HFFc6 (cell line): ENCODE measurements at regions not wholly inside any gene's neighbourhood (a gene's known extent, or its start where the extent isn't known, plus 50 kb on each side); places are given as distances from the start of the nearest gene placed in this dataset.

Experiments used
- DNase-seq: peaks from one replicate; pipeline ENCODE4 v3.0.0-alpha.2; 2018
- H3K27ac Mint-ChIP-seq: 2 replicates; pipeline ENCODE4 v1.8.0; 2020; ENCODE audit warnings: mild to moderate bottlenecking, mixed read lengths
- H3K27me3 Mint-ChIP-seq: 2 replicates; pipeline ENCODE4 v1.8.0; 2021; ENCODE audit warnings: mild to moderate bottlenecking, moderate library complexity, mixed read lengths; ENCODE audit not compliant: insufficient read depth
- H3K36me3 Mint-ChIP-seq: 2 replicates; pipeline ENCODE4 v1.8.0; 2021; ENCODE audit warnings: low read depth, mixed read lengths
- H3K4me1 Mint-ChIP-seq: 2 replicates; pipeline ENCODE4 v1.8.0; 2020; ENCODE audit warnings: low read depth, mixed read lengths
- H3K4me3 Mint-ChIP-seq: 2 replicates; pipeline ENCODE4 v1.8.0; 2020; ENCODE audit warnings: mild to moderate bottlenecking, moderate library complexity, mixed read lengths
- H3K9me3 Mint-ChIP-seq: 2 replicates; pipeline ENCODE4 v1.8.0; 2020; ENCODE audit warnings: mild to moderate bottlenecking, mixed read lengths
- CTCF ChIP-seq: fragments of 200-600 bp; sonication (generic); IDR thresholded peaks from 2 replicates; pipeline ENCODE4 v1.5.0; 2021; ENCODE audit warnings: antibody characterized with exemption, mild to moderate bottlenecking

- no peak for TF ChIP-seq CTCF
- peak overlapping the region; percentile 14; the same call in 1 of the 2 replicates for H3K27ac Mint-ChIP-seq
- DNase-seq, result peak; percentile 59
Measured at GRCh38 chr2:151043484-151043883, 218.2 kb downstream of the RBM43 start.

GRCh38 chr2:151042964-151043363 is 218.7 kb downstream of the RBM43 start:
- Mint-ChIP-seq H3K4me3 (no peak overlapping the region), H3K27ac (no peak overlapping the region), H3K36me3 (no peaks in the 10 kb centered on the region), H3K4me1 (peaks cover 8% of the 10 kb centered on the region), H3K9me3 (no peaks in the 10 kb centered on the region), H3K27me3 (no peaks in the 10 kb centered on the region; the same call in none of the 2 replicates)
- no peak for DNase-seq
- no peak for TF ChIP-seq CTCF

More at GRCh38 chr2:151043484-151043883, 218.2 kb downstream of the RBM43 start:
- Mint-ChIP-seq H3K4me1 (peaks cover 8% of the 10 kb centered on the region), H3K9me3 (no peaks in the 10 kb centered on the region), H3K36me3 (no peaks in the 10 kb centered on the region), H3K4me3 (peak overlapping the region; percentile 63), H3K27me3 (no peaks in the 10 kb centered on the region; the same call in none of the 2 replicates)

- Mint-ChIP-seq H3K36me3 (no peaks in the 10 kb centered on the region), H3K4me1 (peaks cover 8% of the 10 kb centered on the region), H3K27me3 (peaks cover 1% of the 10 kb centered on the region), H3K9me3 (no peaks in the 10 kb centered on the region), H3K27ac (no peak overlapping the region), H3K4me3 (no peak overlapping the region)
- no peak for TF ChIP-seq CTCF
- DNase-seq, result no peak
Measured at GRCh38 chr2:151040039-151040438, 221.6 kb downstream of the RBM43 start.

GRCh38 chr2:151038516-151038915 is 223.1 kb downstream of the RBM43 start:
- H3K27me3 Mint-ChIP-seq, result peaks cover 1% of the 10 kb centered on the region
- peaks cover 7% of the 10 kb centered on the region for H3K4me1 Mint-ChIP-seq
- no peak for TF ChIP-seq CTCF
- DNase-seq, result no peak
- H3K27ac Mint-ChIP-seq, result no peak overlapping the region
- no peak overlapping the region for H3K4me3 Mint-ChIP-seq
- H3K36me3 Mint-ChIP-seq, result no peaks in the 10 kb centered on the region
- no peaks in the 10 kb centered on the region for H3K9me3 Mint-ChIP-seq

GRCh38 chr2:151037434-151037833 is 224.2 kb downstream of the RBM43 start:
- no peak for DNase-seq
- Mint-ChIP-seq H3K27ac (no peak overlapping the region), H3K36me3 (no peaks in the 10 kb centered on the region), H3K4me1 (peaks cover 14% of the 10 kb centered on the region), H3K9me3 (no peaks in the 10 kb centered on the region), H3K4me3 (no peak overlapping the region), H3K27me3 (peaks cover 1% of the 10 kb centered on the region)
- TF ChIP-seq CTCF, result no peak
